Left ventricle myocardium inferior (tissue), 1 donor: ENCODE measurements at regions not wholly inside any gene's neighbourhood (a gene's known extent, or its start where the extent isn't known, plus 50 kb on each side); places are given as distances from the start of the nearest gene placed in this dataset.

Source experiments
- DNase-seq: peaks from one replicate; pipeline ENCODE4 v3.0.0-alpha.2; 2020
- H3K27ac ChIP-seq: fragments of 200-600 bp; replicated peaks from 2 replicates; pipeline ENCODE4 v1.8.0; 2021
- H3K27me3 ChIP-seq: fragments of 200-600 bp; 2 replicates; pipeline ENCODE4 v1.8.0; 2021; ENCODE audit warnings: low read depth
- H3K36me3 ChIP-seq: fragments of 200-600 bp; 2 replicates; pipeline ENCODE4 v1.8.0; 2021
- H3K4me1 ChIP-seq: fragments of 200-600 bp; 2 replicates; pipeline ENCODE4 v1.8.0; 2021
- H3K4me3 ChIP-seq: fragments of 200-600 bp; 2 replicates; pipeline ENCODE4 v1.8.0; 2021; ENCODE audit warnings: mild to moderate bottlenecking, moderate library complexity
- H3K9me3 ChIP-seq: fragments of 200-600 bp; replicated peaks from 2 replicates; pipeline ENCODE4 v1.8.0; 2021
- CTCF ChIP-seq: fragments of 200-600 bp; IDR thresholded peaks from 2 replicates; pipeline ENCODE4 v1.8.0; 2021; ENCODE audit warnings: antibody characterized with exemption, mild to moderate bottlenecking, borderline replicate concordance
- intact Hi-C: fragments of 100-400 bp; cut with micrococcal nuclease; formaldehyde crosslinking; loops from one replicate; pipeline ENCODE4 v1.11.0; 2022
- donor health status: DM: no; HTN: yes; CAD: no; lungs with severe emphysema.

- TF ChIP-seq CTCF: no peak
- intact Hi-C loops: no loop called here
- no peaks in the 10 kb centered on the region for H3K4me1 ChIP-seq
These were observed 107.8 kb upstream of the GAS1 start for GRCh38 chr9:87054999-87055686.

GRCh38 chr9:87059772-87060171 lies 112.5 kb upstream of the GAS1 start:
- intact Hi-C loops: no loop called here
- no peak for TF ChIP-seq CTCF
- Histone ChIP-seq H3K4me1 (peaks cover 3% of the 10 kb centered on the region), H3K27ac (no peak overlapping the region), H3K4me3 (no peak overlapping the region), H3K9me3 (no peaks in the 10 kb centered on the region), H3K36me3 (no peaks in the 10 kb centered on the region), H3K27me3 (peaks cover 6% of the 10 kb centered on the region)
- no peak for DNase-seq

More at GRCh38 chr9:87054999-87055686, 107.8 kb upstream of the GAS1 start:
- no peak overlapping the region for H3K27ac ChIP-seq
- DNase-seq: no peak
- H3K4me3 ChIP-seq: no peak overlapping the region
- no peaks in the 10 kb centered on the region for H3K27me3 ChIP-seq
- H3K36me3 ChIP-seq: no peaks in the 10 kb centered on the region
- peaks cover 6% of the 10 kb centered on the region for H3K9me3 ChIP-seq

GRCh38 chr9:87062746-87063145 lies 115.4 kb upstream of the GAS1 start:
- Histone ChIP-seq H3K4me3 (no peak overlapping the region), H3K27ac (peak overlapping the region; percentile 1), H3K36me3 (no peaks in the 10 kb centered on the region), H3K4me1 (peaks cover 3% of the 10 kb centered on the region), H3K9me3 (no peaks in the 10 kb centered on the region), H3K27me3 (peaks cover 6% of the 10 kb centered on the region)
- no peak for DNase-seq
- no peak for TF ChIP-seq CTCF
- intact Hi-C loops: no loop called here

- Histone ChIP-seq H3K4me1 (peaks cover 3% of the 10 kb centered on the region), H3K27me3 (peaks cover 6% of the 10 kb centered on the region), H3K27ac (peak overlapping the region; percentile 33), H3K4me3 (no peak overlapping the region), H3K9me3 (no peaks in the 10 kb centered on the region), H3K36me3 (no peaks in the 10 kb centered on the region)
- intact Hi-C loops: no loop called here
- TF ChIP-seq CTCF: no peak
- no peak for DNase-seq
These were observed 115.9 kb upstream of the GAS1 start for GRCh38 chr9:87063246-87063645.

- peak overlapping the region; percentile 33 for H3K27ac ChIP-seq
- H3K4me3 ChIP-seq: no peak overlapping the region
- TF ChIP-seq CTCF: no peak
- DNase-seq: no peak
- H3K9me3 ChIP-seq: no peaks in the 10 kb centered on the region
- peaks cover 6% of the 10 kb centered on the region for H3K27me3 ChIP-seq
- intact Hi-C loops: no loop called here
- H3K4me1 ChIP-seq: peaks cover 3% of the 10 kb centered on the region
- H3K36me3 ChIP-seq: no peaks in the 10 kb centered on the region
These were observed 116.6 kb upstream of the GAS1 start for GRCh38 chr9:87063871-87064270.
